ENCODE measurements at regions not wholly inside any gene's neighbourhood (a gene's known extent, or its start where the extent isn't known, plus 50 kb on each side); places are given as distances from the start of the nearest gene placed in this dataset.

DNA sequence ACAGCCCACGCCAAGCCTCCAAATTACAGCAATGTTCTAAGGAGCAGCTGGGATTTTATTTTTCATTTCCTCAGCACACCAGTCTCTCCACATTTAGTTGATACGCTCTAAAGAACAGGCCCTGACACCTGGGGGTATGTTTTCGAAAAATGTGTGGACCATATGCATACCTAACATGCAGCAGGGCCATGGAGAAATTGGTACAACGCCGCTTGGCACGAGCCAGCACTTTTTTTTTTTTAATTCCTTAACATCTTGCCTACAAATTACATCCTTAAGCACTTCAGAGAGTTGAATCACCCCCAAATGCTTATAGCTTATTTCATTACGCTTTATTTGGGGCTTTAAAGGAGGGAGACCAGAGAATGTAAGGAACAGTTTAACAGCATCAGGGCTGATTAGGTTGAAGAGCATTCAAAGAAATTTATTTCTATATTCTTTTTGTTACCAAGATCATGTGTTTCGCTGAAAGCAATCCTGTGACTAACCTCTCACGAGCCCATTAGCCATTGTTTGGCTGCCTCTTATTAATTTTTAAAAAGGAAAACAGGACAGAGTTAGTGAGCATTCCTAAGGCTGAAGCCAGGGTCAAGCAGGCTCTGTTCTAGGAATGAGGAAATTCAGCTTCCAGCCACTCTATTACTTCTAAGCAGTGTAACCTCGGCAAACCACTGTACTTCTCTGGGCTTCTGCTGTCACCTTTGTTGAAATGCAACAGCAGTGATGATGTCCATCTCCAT is 173.8 kb downstream of the ACTL7B start:
- no peak overlapping the region for H3K27ac ChIP-seq (ENCODE audit: insufficient read depth, low read depth, low read length)
- CTCF ChIA-PET = no interaction called here

More for the DNA sequence above, 173.8 kb downstream of the ACTL7B start:
- no peak overlapping the region for H3K4me3 ChIP-seq (replicated peaks in 1 of 3; ENCODE audit: insufficient read depth in 1 of 3, low read depth in 1 of 3, low read length in 3 of 3)
- POLR2A ChIA-PET = no interaction called here
- no peak overlapping the region for H2AFZ ChIP-seq (ENCODE audit: low read depth, low read length)
- DNase-seq (ENCODE audit: low read depth, low spot score) (no peak), FAIRE-seq (no peak)
- TF ChIP-seq MYC (IDR thresholded peaks at IDR 0.05; ENCODE audit: low read depth, low read length) = no peak
- no peak for TF ChIP-seq GATA2 (IDR thresholded peaks at IDR 0.05; ENCODE audit: insufficient read depth, insufficient read length, low read depth, low read length)
- no peak for TF ChIP-seq JUN (IDR thresholded peaks at IDR 0.05; ENCODE audit: borderline replicate concordance, insufficient read depth, insufficient read length, low read depth)
- no peak for TF ChIP-seq POLR2AphosphoS5 (IDR thresholded peaks at IDR 0.05; ENCODE audit: insufficient read depth, low read depth, low read length)
- no peak for TF ChIP-seq MAX (IDR thresholded peaks at IDR 0.05; ENCODE audit: insufficient read depth, insufficient read length)
- TF ChIP-seq, protein P1, sequence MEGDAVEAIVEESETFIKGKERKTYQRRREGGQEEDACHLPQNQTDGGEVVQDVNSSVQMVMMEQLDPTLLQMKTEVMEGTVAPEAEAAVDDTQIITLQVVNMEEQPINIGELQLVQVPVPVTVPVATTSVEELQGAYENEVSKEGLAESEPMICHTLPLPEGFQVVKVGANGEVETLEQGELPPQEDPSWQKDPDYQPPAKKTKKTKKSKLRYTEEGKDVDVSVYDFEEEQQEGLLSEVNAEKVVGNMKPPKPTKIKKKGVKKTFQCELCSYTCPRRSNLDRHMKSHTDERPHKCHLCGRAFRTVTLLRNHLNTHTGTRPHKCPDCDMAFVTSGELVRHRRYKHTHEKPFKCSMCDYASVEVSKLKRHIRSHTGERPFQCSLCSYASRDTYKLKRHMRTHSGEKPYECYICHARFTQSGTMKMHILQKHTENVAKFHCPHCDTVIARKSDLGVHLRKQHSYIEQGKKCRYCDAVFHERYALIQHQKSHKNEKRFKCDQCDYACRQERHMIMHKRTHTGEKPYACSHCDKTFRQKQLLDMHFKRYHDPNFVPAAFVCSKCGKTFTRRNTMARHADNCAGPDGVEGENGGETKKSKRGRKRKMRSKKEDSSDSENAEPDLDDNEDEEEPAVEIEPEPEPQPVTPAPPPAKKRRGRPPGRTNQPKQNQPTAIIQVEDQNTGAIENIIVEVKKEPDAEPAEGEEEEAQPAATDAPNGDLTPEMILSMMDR (IDR thresholded peaks at IDR 0.05; ENCODE audit: extremely low read depth in 1 of 2, insufficient read depth in 1 of 2, low read depth in 1 of 2, low read length in 2 of 2) = no peak
- no peak for TF ChIP-seq EZH2 (IDR thresholded peaks at IDR 0.05; ENCODE audit: borderline replicate concordance, low read depth, low read length, severe bottlenecking)
- TF ChIP-seq POLR2A (IDR thresholded peaks at IDR 0.05; ENCODE audit: low read depth, low read length) = no peak
- no peak for TF ChIP-seq FOS (IDR thresholded peaks at IDR 0.05; ENCODE audit: borderline replicate concordance, insufficient read depth, low read length)
- H3K27me3 ChIP-seq (ENCODE audit: control insufficient read depth in 2 of 2, insufficient read depth in 2 of 2, low read length in 2 of 2) = no peaks in the 10 kb centered on the region
- H3K9me3 ChIP-seq (replicated peaks; ENCODE audit: control insufficient read depth, insufficient read depth, low read length) = no peaks in the 10 kb centered on the region
- no peaks in the 10 kb centered on the region for H3K36me3 ChIP-seq (ENCODE audit: control insufficient read depth in 2 of 2, extremely low read depth in 1 of 2, insufficient read depth in 2 of 2, low read length in 2 of 2)
- H3K79me2 ChIP-seq (ENCODE audit: control insufficient read depth, insufficient read depth, low read length) = no peaks in the 10 kb centered on the region
- no TSS peak for BruUV-seq (replicated peaks)
- no peak overlapping the region for H3K9ac ChIP-seq (replicated peaks; ENCODE audit: extremely low read depth, insufficient read depth, low read length)
- no peaks in the 10 kb centered on the region for H3K4me1 ChIP-seq (ENCODE audit: control insufficient read depth, extremely low read depth, insufficient read depth, low read length)
- intact Hi-C loops (cut with micrococcal nuclease) = no loop called here
- H3K4me2 ChIP-seq (ENCODE audit: insufficient read depth, low read length) = no peak overlapping the region
- dilution Hi-C loops (cut with MboI; ENCODE audit: extremely low pct_ligation_motif_present, low sequenced_read_pairs) = no loop called here
- H3K9me1 ChIP-seq (replicated peaks; ENCODE audit: control insufficient read depth, extremely low read depth, insufficient read depth, low read length) = no peaks in the 10 kb centered on the region
- no peaks in the 10 kb centered on the region for H4K20me1 ChIP-seq (replicated peaks; ENCODE audit: control insufficient read depth, extremely low read depth, insufficient read depth, low read length)

Data from endothelial cell of umbilical vein (primary cell).